Heart right ventricle (tissue), 16 donors: ENCODE measurements at regions not wholly inside any gene's neighbourhood (a gene's known extent, or its start where the extent isn't known, plus 50 kb on each side); places are given as distances from the start of the nearest gene placed in this dataset.

ENCODE experiments used
- ATAC-seq, 8 donors: fragments of 200-7000 bp; cut with Tn5 transposase; one replicate each; pipeline ENCODE4 v1.9.1; 2020; ENCODE audit warnings: mild to moderate bottlenecking in 8 of 8, moderate library complexity in 8 of 8, moderate number of reproducible peaks in 1 of 8
- DNase-seq, 2 donors: peaks; one replicate each; pipeline ENCODE4 v3.0.0-alpha.2; 2020
- H3K27ac ChIP-seq, 10 donors: fragments of 200-600 bp; sonication (generic) in 2 of 10; one replicate each; pipeline versions ENCODE4 v1.5.0 to v1.8.0; 2020 to 2022; ENCODE audit warnings: mild to moderate bottlenecking in 3 of 10
- H3K27me3 ChIP-seq, 7 donors: fragments of 200-600 bp; one replicate each; pipeline ENCODE4 v1.8.0; 2021 to 2022; ENCODE audit warnings: mild to moderate bottlenecking in 2 of 7
- H3K36me3 ChIP-seq, 9 donors: fragments of 200-600 bp; sonication (generic) in 1 of 9; one replicate each; pipeline versions ENCODE4 v1.5.0 to v1.8.0; 2020 to 2022; ENCODE audit warnings: mild to moderate bottlenecking in 2 of 9
- H3K4me1 ChIP-seq, 9 donors: fragments of 200-600 bp; sonication (generic) in 1 of 9; one replicate each; pipeline versions ENCODE4 v1.5.0 to v1.8.0; 2020 to 2022; ENCODE audit warnings: mild to moderate bottlenecking in 4 of 9
- H3K4me3 ChIP-seq, 10 donors: fragments of 200-600 bp; sonication (generic) in 2 of 10; one replicate each; pipeline versions ENCODE4 v1.5.0 to v1.8.0; 2020 to 2022; ENCODE audit warnings: mild to moderate bottlenecking in 7 of 10, moderate library complexity in 2 of 10
- H3K9me3 ChIP-seq, 11 donors: fragments of 200-600 bp in 10 of 11; sonication (generic) in 2 of 11; one replicate each; pipeline versions ENCODE4 v1.5.0 to v1.8.0; 2013 to 2022; ENCODE audit warnings: mild to moderate bottlenecking in 2 of 11, control low read depth in 1 of 11, moderate library complexity in 1 of 11
- CTCF ChIP-seq, 9 donors: fragments of 200-600 bp; sonication (generic) in 2 of 9; IDR thresholded peaks; one replicate each; pipeline versions ENCODE4 v1.5.0 to v1.8.0; 2021 to 2022; ENCODE audit warnings: antibody characterized with exemption in 9 of 9, mild to moderate bottlenecking in 5 of 9, moderate library complexity in 1 of 9
- WGBS, 2 donors: extraction: QIAGEN DNeasy Blood & Tissue Kit; methylation state at CpG; one replicate each; pipeline ENCODE4 v1.1.7; 2013; ENCODE audit warnings: inconsistent platforms in 1 of 2; 5-methylcytosine and 5-hydroxymethylcytosine counted together
- intact Hi-C, 10 donors: fragments of 100-400 bp; cut with DNase I; formaldehyde crosslinking; loops; one replicate each; pipeline versions ENCODE4 v1.11.1 to v1.14.2; 2022
- donor health status: Arrhythmogenic right ventricular cardiomyopathy.
- donor health status: ischemic (EF 13 %, LVEDD 7.1; RV severe dilation, severe dysfunction).
- donor health status: healthy with polysubstance abuse.
- donor health status: DM: no; HTN: yes; CAD: no.
- donor health status: DM: no; HTN: no; CAD: no.
- donor health status: ischemic (EF 25% LVEDD 6.9; RV normal size, moderate dysfunction).
- donor health status: ischemic (EF 25% LVEDD 5.7; RV mildly dilated, moderate dysfunction).
- donor health status: healthy.
- donor health status: DM: yes; HTN: yes; CAD: no.
- donor health status: Ischemic cardiomyopathy.
- donor health status: ischemic (EF 35%, LVEDD 5.7; RV mildly dilated, moderate dysfunction).
- donor health status: nonischemic (EF 11% LVEDD 7.7; RV severe dilation, severe dysfunction).
- donor health status: DM: yes; HTN: yes; CAD: no.
- donor health status: PGD.
- donor health status: ischemic (EF 29% LVEDD 5.4; RV normal size, mild dysfunction).
- donor health status: nonischemic (EF 23%, LVEDD 6.1; RV moderate dilation, normal function).

- intact Hi-C loops = no loop called here
- H3K9me3 ChIP-seq = no peaks in the 10 kb centered on the region
- peaks cover 0 to 10% (median 7%) of the 10 kb centered on the region in 9 donors for H3K4me1 ChIP-seq
- no peak for DNase-seq
- WGBS, 2 donors = 90 to 99% methylated on average over 5 of the region's 5 CpGs
- no peaks in the 10 kb centered on the region for H3K36me3 ChIP-seq
- no peak overlapping the region for H3K27ac ChIP-seq
- H3K27me3 ChIP-seq = peaks cover 10 to 59% (median 56%) of the 10 kb centered on the region in 7 donors
- no peak overlapping the region for H3K4me3 ChIP-seq
- no peak for ATAC-seq
- TF ChIP-seq CTCF (IDR thresholded peaks at IDR 0.05) = no peak
Measured at GRCh38 chr6:165855856-165856255, 192.8 kb upstream of the PDE10A start.

GRCh38 chr6:165854863-165855593 is 192.0 kb upstream of the PDE10A start:
- DNase-seq (no peak), ATAC-seq (peak in 1 of 8 donors; percentile 11)
- Histone ChIP-seq H3K36me3 (no peaks in the 10 kb centered on the region), H3K27ac (no peak overlapping the region), H3K27me3 (peaks cover 10 to 59% (median 50%) of the 10 kb centered on the region in 7 donors), H3K4me3 (peak overlapping the region in 1 of 10 donors; percentile 2), H3K9me3 (no peaks in the 10 kb centered on the region), H3K4me1 (peaks cover 4 to 13% (median 10%) of the 10 kb centered on the region in 9 donors)
- intact Hi-C loops = loop anchor here in 5 of 10 donors (5.0 kb wide), 3 partner anchors 128 to 413 kb away; partner anchors contain the start of gene PDE10A (in 1 of the 5)
- WGBS, 2 donors = 80 to 83% methylated on average over 31 of the region's 31 CpGs
- no peak for TF ChIP-seq CTCF (IDR thresholded peaks at IDR 0.05)

- WGBS, 2 donors = 15 to 16% methylated on average over 67 of the region's 67 CpGs
- no peaks in the 10 kb centered on the region for H3K36me3 ChIP-seq
- no peaks in the 10 kb centered on the region for H3K9me3 ChIP-seq
- peaks cover 10 to 65% (median 49%) of the 10 kb centered on the region in 7 donors for H3K27me3 ChIP-seq
- H3K4me1 ChIP-seq = peaks cover 5 to 20% (median 11%) of the 10 kb centered on the region in 9 donors
- TF ChIP-seq CTCF (IDR thresholded peaks at IDR 0.05) = no peak
- peak in 2 of 8 donors; percentile 23 to 46 for ATAC-seq
- no peak overlapping the region for H3K27ac ChIP-seq
- DNase-seq = no peak
- intact Hi-C loops = loop anchor here in 5 of 10 donors (5.0 kb wide), 3 partner anchors 127 to 412 kb away; partner anchors contain the start of gene PDE10A (in 1 of the 5)
- peak overlapping the region in 4 of 10 donors; percentile 2 to 34 (median 6) for H3K4me3 ChIP-seq
Measured at GRCh38 chr6:165854061-165854862, 191.2 kb upstream of the PDE10A start.

- no peak overlapping the region for H3K27ac ChIP-seq
- no peaks in the 10 kb centered on the region for H3K36me3 ChIP-seq
- no peaks in the 10 kb centered on the region for H3K9me3 ChIP-seq
- H3K4me3 ChIP-seq = no peak overlapping the region
- WGBS, 2 donors = 88% methylated on average over 10 of the region's 10 CpGs
- no peak for TF ChIP-seq CTCF (IDR thresholded peaks at IDR 0.05)
- no peak for DNase-seq
- H3K4me1 ChIP-seq = peaks cover 5 to 21% (median 11%) of the 10 kb centered on the region in 9 donors
- ATAC-seq = no peak
- H3K27me3 ChIP-seq = peaks cover 10 to 65% (median 41%) of the 10 kb centered on the region in 7 donors
- intact Hi-C loops = loop anchor here in 5 of 10 donors (5.0 kb wide), 3 partner anchors 125 to 410 kb away; partner anchors contain the start of gene PDE10A (in 1 of the 5)
Measured at GRCh38 chr6:165852676-165853075, 189.6 kb upstream of the PDE10A start.
